WTC11 (cell line): ENCODE measurements at regions not wholly inside any gene's neighbourhood (a gene's known extent, or its start where the extent isn't known, plus 50 kb on each side); places are given as distances from the start of the nearest gene placed in this dataset.

Experiments used
- SMAD4 ChIP-seq: sonication (generic); formaldehyde crosslinking; IDR thresholded peaks from 2 replicates; pipeline ENCODE4 v1.8.0; 2022; ENCODE audit warnings: mild to moderate bottlenecking, missing genetic modification reagents
- ZNF263 ChIP-seq: sonication (generic); formaldehyde crosslinking; IDR thresholded peaks from 2 replicates; pipeline ENCODE4 v1.8.1; 2022; ENCODE audit warnings: low read depth, mild to moderate bottlenecking, moderate library complexity, missing genetic modification reagents
- TF ChIP-seq, protein P1 (sequence below): fragments of 200-600 bp; IDR thresholded peaks from 2 replicates; pipeline ENCODE4 v1.8.0; 2022; ENCODE audit warnings: antibody characterized with exemption
- TF ChIP-seq, protein P2 (sequence below): sonication (generic); formaldehyde crosslinking; IDR thresholded peaks from 2 replicates; pipeline ENCODE4 v1.8.1; 2022; ENCODE audit warnings: low read depth, missing genetic modification reagents, borderline replicate concordance

DNA sequence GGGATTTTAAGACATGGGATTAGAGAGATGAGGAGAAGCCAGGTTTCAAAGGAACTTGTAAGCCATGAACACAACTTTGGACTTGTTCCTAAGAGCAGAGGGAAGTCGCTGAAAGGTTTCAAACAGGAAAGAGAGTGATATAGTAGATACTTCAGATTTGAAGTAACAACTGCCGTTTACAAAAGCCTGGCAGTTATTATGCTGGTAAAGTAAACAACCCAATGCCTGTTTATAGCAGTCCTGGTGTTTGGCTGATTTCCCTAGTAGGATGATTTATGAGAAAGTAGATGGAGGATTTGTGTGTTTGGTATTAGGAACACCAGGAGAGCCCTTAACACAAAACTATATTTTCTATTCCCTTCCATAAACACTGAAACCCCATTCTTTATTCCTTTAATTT is 285.7 kb downstream of the RMST start:
- TF ChIP-seq, protein P1, sequence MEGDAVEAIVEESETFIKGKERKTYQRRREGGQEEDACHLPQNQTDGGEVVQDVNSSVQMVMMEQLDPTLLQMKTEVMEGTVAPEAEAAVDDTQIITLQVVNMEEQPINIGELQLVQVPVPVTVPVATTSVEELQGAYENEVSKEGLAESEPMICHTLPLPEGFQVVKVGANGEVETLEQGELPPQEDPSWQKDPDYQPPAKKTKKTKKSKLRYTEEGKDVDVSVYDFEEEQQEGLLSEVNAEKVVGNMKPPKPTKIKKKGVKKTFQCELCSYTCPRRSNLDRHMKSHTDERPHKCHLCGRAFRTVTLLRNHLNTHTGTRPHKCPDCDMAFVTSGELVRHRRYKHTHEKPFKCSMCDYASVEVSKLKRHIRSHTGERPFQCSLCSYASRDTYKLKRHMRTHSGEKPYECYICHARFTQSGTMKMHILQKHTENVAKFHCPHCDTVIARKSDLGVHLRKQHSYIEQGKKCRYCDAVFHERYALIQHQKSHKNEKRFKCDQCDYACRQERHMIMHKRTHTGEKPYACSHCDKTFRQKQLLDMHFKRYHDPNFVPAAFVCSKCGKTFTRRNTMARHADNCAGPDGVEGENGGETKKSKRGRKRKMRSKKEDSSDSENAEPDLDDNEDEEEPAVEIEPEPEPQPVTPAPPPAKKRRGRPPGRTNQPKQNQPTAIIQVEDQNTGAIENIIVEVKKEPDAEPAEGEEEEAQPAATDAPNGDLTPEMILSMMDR = no peak
- TF ChIP-seq SMAD4 (CRISPR knock-in tag) (no peak), ZNF263 (no peak)
- TF ChIP-seq, protein P2, sequence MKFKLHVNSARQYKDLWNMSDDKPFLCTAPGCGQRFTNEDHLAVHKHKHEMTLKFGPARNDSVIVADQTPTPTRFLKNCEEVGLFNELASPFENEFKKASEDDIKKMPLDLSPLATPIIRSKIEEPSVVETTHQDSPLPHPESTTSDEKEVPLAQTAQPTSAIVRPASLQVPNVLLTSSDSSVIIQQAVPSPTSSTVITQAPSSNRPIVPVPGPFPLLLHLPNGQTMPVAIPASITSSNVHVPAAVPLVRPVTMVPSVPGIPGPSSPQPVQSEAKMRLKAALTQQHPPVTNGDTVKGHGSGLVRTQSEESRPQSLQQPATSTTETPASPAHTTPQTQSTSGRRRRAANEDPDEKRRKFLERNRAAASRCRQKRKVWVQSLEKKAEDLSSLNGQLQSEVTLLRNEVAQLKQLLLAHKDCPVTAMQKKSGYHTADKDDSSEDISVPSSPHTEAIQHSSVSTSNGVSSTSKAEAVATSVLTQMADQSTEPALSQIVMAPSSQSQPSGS (CRISPR knock-in tag) = no peak
